ENCODE measurements at regions not wholly inside any gene's neighbourhood (a gene's known extent, or its start where the extent isn't known, plus 50 kb on each side); places are given as distances from the start of the nearest gene placed in this dataset.
"Not testable (repeated sequence)": the region's sequence is repeated elsewhere in the genome, so short reads cannot be mapped to it uniquely, and the experiment has no call there.

DNA sequence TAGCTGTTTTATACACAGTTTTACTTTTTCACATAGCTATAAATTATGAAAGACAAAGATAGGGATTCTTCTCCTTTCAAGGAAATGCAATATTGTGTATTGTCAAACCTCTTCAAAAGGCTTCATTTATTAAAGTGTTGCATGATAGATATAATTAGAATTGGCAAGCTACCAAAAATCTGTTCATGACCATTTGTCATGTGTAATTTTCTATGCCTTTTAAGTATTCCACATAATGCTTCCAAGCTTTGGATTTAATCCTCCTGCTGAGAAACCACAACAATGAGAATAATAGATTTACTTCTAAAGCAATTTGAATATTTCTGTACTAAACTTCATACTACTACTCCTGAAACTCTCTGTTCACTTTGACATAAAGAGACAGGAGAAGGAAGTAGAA, 403.2 kb upstream of the CCDC179 start:
- DNase-seq = no peak

DNA sequence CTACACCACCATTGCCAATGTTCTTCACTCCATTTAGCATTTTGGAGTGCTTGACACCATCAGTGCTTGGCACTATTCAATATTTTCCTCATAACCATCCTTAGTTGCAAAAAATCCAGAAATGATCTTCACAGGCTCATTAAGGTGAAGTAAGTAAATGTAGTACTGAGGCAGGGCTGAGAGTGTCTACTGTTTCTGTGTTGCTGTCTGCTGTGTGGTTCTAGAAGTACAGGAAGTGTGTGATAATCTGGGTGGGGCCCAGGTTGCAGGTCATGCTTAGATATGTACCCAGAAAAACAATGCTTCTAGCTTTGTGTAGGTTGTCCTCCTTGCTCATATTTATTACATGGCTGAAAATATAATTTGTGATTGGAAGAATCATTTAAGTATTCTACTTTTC, 411.8 kb upstream of the CCDC179 start:
- no peak for DNase-seq

DNA sequence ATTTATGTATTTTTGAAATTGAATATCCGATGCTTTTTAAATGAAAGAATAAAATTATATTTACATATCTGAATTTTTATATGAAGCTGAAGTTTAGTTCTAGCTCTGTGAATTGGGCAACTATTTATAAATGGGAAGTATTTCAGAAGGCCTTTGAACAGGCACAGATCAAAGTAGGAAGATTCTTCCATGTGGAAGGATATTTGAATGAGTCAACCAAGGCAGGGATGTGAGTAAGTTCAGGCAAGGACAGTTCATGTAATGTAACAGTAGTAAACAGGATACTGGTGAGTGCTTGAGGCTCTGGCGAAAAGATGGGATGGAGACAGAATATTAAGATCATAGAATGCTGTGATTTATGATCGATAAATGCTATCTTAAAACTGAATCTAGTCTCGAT, 417.8 kb upstream of the CCDC179 start:
- DNase-seq = no peak

DNA sequence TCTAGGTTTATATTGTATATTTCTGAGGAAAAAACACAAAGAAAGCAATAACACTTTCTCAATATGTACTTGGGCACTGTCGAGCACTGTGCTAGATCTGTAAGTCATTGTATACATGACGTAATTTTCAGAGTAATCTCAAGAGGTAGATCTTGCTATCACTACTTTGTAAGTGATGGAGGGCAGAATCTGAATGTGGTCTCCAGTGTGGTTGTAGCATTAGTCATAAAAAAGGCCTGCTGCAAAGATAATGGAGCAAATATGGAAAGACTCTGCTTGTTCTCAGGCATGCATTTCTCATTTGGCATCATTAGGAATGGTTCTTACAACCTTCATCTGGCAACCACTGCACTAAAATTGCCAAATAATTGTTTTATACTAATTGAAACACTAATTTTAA, 419.8 kb upstream of the CCDC179 start:
- no peak for DNase-seq

DNA sequence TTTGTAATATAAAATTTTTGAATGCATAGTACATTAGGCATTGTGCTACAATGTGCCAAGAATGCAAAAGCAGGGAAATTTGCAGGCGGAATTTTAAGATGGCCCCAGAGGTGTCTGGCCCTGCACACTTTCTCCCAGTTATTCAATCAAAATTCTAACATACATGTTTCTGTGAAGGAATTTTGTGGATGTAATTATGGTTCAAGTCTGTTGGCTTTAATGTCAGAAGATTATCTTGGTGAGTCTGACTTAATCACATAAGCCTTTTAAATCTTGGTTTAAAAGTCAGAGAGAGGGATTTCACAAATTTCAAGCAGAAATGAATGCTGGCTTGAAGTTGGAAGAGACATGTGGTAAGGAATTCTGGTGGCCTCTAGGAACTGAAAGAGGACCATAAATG, 423.4 kb upstream of the CCDC179 start:
- no peak for DNase-seq

DNA sequence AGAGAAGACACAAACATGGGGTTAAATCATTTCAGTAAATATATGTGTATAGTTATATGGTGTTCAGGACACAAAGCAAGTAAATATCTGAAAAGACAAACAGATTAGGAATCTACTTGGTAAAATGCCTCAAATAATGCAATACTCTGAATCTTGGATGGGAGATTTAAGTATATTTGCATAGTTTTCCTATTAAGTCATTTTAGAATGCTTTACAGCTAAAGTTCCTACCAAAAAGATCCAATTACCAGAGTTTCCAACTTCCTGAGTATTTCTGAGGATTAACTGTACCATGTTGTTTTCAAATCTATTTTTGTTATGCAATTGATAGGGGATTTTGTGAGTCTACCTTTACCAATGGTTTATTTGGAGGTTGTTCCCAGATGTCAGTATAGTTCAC, 424.4 kb upstream of the CCDC179 start:
- DNase-seq = no peak

DNA sequence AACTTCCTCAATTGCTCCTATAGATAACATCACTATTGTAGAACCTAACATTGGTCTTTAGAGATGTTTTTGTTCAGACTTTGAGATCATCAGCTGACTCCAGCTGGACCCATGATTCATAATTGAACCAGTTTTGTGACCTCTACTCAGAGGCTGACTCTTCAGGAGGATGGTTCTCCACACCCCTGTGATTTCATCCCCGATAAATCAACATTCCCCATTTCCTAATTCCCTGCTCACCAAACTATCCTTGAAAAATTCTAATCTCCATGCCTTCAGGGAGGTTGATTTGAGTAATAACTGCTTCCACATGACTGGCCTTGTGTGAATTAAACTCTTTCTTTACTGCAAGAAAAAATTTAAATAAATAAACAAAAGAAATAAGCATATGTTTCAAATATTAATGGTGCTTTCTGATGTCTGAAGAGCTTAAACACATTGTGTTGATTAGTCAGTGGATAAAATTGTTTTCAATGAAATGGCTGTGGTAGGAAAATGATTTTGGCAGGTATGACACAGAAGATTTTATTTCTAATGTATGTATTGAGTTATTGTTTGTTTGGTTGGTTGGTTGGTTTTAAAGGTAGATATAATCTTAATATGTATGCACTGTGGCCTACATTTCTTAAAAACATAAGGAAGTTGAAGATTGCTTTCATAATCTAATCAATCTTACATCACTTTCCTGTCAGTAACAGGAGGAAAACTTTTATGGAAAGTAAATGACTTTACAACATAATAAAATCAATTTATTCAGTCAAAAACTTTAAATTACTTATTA, 427.9 kb upstream of the CCDC179 start:
- no peak for DNase-seq

DNA sequence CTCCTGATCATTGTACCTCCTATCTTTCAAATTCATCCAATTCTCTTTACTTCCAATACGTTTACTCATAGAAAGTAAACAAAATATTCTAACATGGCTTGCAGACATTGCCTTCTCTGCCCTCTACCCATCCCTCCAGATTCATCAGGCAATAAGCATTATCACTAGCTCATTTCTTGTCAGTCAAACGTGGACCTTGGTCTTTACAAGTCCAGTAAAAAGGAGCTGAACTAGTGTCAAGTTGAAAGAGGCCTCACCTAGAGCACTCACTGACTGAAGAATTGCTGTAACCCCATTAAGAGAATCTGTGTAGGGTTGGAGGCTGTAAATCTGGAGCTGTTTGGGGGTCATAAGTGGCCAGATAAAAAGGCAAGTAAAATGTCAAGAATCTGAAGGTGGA, 435.0 kb upstream of the CCDC179 start:
- DNase-seq = no peak

DNA sequence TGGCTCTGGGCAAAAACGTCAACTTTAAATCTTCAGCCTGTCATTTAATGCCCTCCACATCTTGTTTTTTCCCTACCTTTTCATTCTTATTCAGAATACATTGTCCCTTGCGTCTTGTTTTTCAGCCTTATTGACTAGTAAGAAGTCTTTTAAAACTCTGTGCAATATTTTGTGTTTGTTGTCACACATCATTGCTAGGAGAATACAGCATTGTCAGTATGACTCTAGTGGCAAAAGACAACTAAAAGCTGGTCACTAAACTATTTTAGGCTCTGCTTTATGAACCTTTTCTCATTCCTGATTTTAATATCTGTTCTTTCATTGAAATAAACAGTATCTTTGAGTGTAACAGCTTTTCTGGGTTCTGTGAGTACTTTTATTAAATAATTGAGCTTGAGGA, 447.8 kb upstream of the CCDC179 start:
- no peak for DNase-seq

DNA sequence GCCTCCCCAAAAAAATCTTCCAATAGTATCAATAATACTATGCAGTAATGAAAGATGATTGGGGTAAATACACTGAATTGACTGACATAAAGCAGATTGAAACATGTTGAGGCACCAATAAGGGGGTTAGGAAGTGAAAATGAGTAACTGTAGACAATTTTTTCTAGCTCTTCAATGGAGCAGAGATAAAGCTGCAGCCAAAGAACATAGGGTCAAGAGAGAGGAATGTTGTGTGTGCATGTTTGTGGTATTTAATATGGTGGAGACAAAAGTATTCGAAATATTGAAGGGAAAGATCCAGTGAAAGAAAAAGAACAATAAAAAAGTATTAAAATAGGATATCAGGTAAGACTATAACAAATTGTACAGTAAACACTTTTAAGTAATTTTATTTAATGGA, 450.0 kb upstream of the CCDC179 start:
- DNase-seq = no peak

DNA sequence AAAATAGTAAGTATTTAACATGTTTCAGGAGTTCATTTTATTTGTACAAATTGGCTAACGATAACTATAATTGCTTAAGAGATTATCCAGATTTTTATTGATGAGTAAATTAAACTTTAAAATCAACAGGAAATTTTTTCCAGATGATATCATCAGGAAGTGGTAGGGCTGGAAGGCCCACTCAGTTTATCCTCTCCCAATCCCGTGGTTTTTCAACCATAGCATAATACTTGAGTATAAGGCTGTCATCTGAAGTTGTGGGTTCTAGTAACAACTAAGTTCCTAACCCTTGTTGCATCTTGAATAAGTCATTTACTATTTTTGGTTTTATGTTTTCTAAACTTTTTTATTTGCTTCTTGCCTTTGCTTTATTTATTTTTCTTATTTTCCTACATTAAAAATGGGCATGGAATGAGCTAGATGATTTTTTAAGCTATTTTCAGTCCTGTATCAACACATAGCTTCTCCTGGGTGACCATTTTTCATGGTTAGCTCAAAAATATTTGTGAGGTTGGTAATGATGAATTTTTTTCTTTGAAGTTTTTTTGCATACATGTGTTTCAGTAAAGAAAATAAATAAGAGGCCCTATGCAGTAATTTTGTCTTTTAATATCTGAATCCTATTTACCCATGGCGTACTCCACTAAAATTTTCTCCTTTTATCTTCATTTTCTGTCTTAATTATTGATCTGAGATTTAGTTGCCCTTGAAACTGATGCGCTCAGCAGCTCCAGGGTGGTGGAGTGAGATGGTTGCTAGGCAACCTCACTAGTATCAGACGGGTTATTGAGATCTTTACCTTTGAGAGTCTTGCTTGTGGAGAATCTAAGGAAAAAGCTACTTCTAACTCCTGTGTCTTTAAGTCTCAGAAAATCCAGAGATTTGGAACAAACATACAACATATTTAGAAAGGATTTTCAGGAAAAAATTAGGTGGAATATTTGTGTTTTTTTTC, 452.0 kb upstream of the CCDC179 start:
- DNase-seq = no peak

DNA sequence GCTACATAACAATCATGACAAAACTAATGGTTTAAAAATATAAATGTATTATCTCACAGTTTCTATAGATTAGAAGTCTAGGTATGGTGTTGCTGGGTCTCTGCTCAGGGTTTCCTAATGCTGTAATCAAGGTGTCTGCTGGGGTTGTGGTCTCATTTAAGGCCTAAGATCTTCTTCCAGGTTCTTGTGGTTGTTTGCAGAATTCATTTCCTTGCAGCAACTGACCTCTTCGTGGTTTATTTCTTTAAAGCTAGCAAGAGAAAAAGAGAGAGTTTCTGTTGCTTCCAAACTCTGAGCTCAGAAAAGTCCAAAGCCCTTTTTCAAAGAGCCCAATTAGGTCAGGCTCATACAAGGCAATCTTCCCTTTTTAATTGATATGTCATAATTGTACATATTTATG, 452.7 kb upstream of the CCDC179 start:
- DNase-seq = no peak

DNA sequence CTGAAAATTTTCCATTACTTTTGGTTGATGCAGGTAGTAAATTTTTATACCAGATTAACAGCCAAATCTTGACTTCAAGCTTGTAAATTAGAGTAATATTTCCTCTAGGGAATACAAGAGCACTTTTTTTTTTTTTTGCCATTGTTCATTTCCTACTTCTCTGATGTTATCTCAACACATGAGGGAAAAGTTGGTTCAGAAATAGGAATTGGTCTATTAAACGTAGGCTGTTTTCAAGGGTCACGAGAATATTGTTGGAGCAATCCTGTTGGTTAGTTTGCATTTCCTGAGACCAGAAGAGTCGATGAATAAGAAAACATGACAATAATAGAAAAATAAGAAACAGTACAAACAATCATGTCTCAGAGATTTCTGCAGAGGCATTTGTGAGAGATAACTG, 453.9 kb upstream of the CCDC179 start:
- DNase-seq = no peak

DNA sequence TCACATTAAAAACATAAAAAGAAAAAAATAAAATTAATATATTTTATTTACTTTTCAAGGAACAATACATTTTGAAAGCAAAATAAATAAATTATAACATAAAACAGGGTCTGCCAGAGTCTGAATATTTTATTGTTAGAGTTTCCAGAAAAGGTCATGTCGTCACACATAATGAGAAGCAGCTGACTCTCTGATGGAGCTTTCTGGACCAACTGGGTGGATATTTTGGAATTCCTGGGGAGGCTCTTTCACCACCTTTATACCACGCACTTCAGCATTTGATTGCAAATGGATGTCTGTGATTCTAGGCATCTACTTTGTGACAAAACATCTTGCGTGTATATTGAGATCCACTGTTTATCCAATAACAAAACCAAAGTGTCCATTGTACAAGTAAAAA, 455.0 kb upstream of the CCDC179 start:
- DNase-seq = no peak

DNA sequence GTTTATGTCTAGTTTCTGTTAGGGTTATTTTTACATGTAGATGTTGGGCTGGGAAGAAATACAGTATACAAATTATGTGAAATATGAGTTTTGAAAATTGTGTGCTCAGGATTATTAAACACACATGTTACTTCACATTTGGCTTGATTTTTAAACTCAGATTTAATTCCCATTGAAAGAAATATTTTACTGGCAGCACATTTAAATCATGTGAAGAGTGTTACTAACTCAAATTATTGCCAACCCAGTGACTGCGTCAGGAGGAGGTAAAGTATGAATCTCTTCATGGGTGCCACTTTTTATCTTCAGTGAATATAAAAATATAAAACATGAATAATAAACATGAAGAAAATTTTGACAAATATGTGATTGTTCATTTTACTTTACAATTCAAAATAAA, 457.5 kb upstream of the CCDC179 start:
- DNase-seq = no peak

DNA sequence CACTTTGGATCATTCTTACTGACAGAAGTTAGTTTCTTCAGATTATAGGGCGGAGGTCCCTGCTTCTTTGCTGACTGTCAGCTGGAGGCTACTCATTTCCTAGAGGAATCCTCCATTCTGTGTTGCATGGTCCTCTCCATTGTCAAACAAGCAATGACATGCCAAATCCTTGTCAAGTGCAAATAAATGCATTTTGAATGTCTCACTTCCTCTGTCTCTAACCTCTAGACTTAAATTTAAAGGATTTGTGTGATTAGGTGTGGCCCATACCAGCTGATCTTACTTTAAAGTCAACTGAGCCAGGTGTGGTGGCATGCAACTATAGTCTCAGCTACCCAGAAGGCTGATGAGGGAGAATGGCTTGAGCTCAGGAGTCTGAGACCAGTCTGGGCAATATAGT, 458.4 kb upstream of the CCDC179 start:
- no peak for DNase-seq

DNA sequence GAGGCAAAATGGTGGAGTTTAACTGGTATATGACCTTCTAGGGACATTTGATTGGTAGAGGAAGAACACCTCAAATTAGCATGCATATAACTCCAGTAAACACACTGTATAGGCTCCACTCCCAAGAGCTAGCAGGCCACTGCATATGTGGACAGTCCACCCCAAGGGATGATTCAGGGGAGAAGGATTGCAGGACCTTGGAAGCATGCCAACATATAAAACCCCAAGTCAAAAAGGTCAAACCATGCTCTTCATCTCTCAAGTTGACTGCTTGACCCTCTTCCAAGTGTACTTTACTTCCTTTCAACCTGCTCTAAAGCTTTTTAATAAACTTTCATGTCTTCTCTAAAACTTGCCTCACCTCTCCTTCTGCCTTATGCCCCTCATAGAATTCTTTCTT, 459.9 kb upstream of the CCDC179 start:
- DNase-seq = no peak

DNA sequence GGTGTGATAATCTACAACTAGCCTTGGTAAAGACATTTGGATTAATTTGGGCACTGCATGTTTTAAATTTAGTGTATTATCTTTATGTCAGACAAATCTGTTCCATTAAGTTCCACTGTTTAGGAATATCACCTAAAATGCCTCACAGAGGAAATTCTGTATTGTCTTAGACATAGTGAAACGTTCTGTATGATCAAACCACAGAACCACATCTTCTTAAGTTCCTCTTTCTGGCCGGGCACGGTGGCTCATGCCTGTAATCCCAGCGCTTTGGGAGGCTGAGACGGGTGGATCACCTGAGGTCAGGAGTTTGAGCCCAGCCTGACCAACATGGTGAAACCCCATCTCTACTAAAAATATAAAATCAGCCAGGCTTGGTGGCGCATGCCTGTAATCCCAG, 475.3 kb upstream of the CCDC179 start:
- DNase-seq = not testable (repeated sequence)

DNA sequence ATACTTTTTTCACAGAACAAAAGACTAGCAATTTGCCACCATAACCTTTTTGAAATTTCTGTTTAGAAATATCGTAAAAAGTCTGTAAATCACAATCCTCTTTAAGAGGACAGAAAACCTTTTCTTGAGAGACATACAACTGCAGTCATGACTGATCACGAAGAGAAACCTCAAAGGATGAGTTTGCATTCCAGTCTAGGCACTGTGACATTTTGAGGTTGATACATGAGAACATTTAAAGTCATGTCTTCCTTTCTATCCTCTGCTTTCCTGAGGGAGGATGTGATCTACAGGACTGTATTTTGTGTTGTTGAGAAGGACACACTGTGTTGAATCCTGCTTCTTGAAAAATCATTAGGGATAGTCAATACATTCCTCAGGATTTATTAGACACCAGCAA, 476.7 kb upstream of the CCDC179 start:
- no peak for DNase-seq

DNA sequence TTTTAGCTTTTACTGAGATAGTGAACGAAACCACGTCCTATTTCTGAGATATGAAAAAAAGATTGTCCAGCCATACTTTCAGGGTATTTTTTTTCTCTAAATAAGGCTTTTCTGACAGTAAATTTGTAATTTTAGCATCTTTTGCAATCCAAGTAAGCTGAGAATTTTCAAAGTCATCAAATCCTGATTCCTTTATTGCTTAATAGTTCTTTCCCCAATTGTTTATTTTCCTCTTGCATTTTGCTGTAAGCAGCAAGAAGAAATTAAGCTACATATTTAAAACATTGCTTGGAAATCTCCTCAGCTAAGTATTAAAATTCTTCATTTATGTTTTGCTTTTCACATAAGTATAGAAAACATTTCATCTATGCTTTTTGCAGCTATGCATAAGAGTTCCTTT, 493.3 kb upstream of the CCDC179 start:
- DNase-seq = no peak

DNA sequence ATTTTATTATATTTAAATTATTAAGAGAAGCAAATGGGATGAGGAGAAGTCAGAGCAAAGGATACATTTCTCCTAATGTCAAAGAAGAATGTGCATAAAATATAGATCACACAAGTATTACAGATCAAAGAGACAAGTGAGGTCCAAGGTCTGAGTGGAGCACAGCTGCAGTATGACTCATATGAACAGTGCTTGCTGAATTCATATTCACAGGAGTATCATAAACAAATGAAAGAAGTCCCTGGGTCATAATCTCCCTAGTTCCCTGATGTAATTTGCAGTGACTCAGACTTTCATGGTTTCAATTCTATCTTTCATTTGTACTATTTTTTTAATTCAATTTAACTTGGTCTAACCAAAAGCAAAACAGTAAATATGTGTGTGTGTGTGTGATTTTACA, 499.0 kb upstream of the CCDC179 start:
- DNase-seq = no peak

DNA sequence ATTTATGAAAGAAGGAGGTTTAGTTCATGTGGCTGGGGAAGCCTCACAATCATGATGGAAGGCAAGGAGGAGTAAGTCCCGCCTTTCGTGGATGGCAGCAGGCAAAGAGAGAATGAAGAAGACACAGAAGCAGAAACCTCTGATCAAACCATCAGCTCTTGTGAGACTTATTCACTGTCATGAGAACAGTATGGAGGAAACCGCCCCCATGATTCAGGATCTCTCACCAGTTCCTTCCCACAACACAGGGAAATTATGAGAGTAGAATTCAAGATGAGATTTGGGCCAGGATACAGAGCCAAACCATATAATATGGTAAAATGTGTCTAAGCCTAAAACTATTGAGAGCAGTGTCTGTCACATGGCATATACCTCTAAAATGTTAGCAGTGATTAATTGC, 503.8 kb upstream of the CCDC179 start:
- no peak for DNase-seq

DNA sequence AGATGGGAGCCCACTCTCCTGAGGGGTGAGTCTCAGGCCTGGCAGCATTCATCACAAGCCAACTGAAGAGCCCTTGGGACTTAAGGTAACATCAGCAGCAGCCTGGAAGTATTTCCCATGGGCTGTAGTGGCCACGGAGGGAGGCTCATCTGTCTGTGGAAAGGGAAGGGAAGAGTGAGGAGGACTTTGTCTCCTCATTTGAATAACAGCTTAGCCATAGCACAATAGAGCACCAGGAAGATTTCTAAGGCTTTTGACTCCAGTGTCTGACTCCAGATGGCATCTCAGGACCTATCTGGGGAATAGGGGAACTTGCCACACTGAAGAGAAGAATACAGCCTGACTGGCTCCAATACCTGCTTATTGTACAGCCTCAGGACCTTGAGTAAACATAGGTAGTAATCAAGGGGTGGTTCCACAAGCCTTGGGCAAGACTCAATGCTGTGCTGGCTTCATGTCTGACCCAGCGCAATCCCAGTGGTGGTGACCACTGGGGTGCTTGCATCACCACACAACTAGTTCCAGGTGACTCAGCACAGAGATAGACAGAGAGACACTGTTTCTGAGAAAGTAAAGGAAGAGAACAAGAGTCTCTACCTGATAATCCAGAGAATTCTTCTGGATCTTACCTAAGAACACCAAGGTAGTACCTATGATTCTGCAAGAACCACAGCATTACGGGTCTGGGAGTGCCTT, 510.5 kb upstream of the CCDC179 start:
- no peak for DNase-seq

DNA sequence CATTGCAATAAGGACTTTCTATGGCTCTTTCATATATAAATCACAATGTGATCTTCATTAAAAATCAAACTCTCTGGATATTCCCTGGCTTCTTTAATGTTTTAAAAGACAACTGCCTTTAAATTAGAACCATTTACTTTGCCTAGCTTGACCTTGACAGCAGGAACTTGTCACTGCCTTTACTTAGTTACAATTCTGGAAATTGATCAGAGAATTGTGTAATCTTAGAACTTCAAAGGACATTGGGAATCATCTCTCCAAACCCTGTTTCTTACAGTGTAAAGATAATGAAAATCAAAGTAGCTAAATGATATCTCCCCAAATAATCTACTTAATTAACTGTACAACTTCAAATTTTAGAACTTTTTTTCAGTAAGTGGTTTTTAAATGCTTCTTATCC, 517.6 kb upstream of the CCDC179 start:
- DNase-seq = no peak

All from activated CD4-positive, alpha-beta T cell treated with anti-CD3 and anti-CD28 coated beads, Interleukin-2, amount 50 U/mL, for 48 hours (primary cell).